ENCODE measurements at regions not wholly inside any gene's neighbourhood (a gene's known extent, or its start where the extent isn't known, plus 50 kb on each side); places are given as distances from the start of the nearest gene placed in this dataset.
A peak's percentile ranks its signal among the peaks of the same experiment; 100 is the strongest.
"Not testable (repeated sequence)": the region's sequence is repeated elsewhere in the genome, so short reads cannot be mapped to it uniquely, and the experiment has no call there.

GRCh38 chr7:127530148-127530547, 55.2 kb downstream of the GCC1 start:
- no peak for DNase-seq
- intact Hi-C loops (cut with DNase I): no loop called here
- no peak for ATAC-seq

- no peak for ATAC-seq
These were observed 57.8 kb downstream of the GCC1 start for GRCh38 chr7:127527561-127527960.

DNA sequence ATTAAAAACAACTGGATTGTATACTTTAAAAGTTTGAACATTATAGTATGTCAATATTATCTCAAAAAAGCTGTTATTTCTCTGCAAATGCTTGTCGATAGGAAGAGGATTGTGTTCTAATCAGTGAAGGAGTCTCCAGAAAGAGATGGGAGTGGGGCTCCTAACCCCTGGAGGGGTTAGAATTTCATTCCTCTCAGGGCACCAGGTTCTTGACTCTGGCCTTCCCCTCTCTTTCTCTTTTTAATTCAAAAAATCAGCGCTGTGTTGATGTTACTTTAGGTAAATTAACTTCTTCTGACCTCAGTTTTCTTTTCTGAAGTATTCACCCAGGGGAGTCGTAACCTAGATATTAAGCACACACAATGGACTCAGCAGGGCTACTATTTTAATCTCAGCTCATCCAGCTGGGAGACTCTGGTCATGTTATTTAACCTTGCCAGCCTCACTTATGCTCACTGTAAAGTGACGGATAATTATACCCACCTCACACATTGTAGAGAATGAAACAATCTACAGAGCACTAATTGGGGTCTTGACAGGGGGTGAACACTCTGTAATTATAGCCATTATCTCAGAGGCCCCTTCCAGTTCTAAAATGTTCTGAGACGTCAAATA, 59.4 kb downstream of the GCC1 start:
- intact Hi-C loops (cut with DNase I): no loop called here
- no peak for DNase-seq
- no peak for ATAC-seq

More at GRCh38 chr7:127527561-127527960, 57.8 kb downstream of the GCC1 start:
- intact Hi-C loops (cut with DNase I): no loop called here
- no peak for DNase-seq

- intact Hi-C loops (cut with DNase I): no loop called here
- no peak for DNase-seq
- no peak for ATAC-seq
These were observed 69.1 kb downstream of the GCC1 start for GRCh38 chr7:127516320-127516719.

- peak; percentile 51 to 77 for ATAC-seq
- DNase-seq: no peak
- intact Hi-C loops (cut with DNase I): no loop called here
These were observed 70.9 kb downstream of the GCC1 start for GRCh38 chr7:127514499-127514898.

- no peak for ATAC-seq
- intact Hi-C loops (cut with DNase I): no loop called here
- no peak for DNase-seq
These were observed 72.1 kb downstream of the GCC1 start for GRCh38 chr7:127513311-127513710.

- intact Hi-C loops (cut with DNase I): no loop called here
- ATAC-seq (no peak), DNase-seq (no peak)
These were observed 72.7 kb downstream of the GCC1 start for GRCh38 chr7:127512663-127513062.

GRCh38 chr7:127504715-127505114, 80.7 kb downstream of the GCC1 start:
- no peak for DNase-seq
- intact Hi-C loops (cut with DNase I): no loop called here

DNA sequence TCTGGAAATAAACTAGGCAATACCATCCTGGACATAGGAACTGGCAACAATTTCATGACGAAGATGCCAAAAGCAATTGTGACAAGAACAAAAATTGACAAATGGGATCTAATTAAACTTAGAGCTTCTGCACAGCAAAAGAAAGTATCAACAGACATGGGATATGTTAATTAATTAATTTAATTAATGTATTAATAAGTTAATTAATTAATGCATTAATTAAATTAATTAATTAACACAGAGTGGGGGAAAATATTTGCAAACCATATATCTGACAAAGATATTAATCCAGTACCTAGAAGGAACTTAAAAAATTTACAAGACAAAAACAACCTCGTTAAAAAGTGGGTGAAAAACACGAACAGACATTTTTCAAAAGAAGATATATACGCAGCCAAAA, 83.6 kb downstream of the GCC1 start:
- intact Hi-C loops (cut with DNase I): no loop called here
- DNase-seq (no peak), ATAC-seq (no peak)

More at GRCh38 chr7:127504715-127505114, 80.7 kb downstream of the GCC1 start:
- no peak for ATAC-seq

- intact Hi-C loops (cut with DNase I): no loop called here
- DNase-seq (no peak), ATAC-seq (no peak)
These were observed 94.9 kb upstream of the ZNF800 start for GRCh38 chr7:127487381-127487780.

DNA sequence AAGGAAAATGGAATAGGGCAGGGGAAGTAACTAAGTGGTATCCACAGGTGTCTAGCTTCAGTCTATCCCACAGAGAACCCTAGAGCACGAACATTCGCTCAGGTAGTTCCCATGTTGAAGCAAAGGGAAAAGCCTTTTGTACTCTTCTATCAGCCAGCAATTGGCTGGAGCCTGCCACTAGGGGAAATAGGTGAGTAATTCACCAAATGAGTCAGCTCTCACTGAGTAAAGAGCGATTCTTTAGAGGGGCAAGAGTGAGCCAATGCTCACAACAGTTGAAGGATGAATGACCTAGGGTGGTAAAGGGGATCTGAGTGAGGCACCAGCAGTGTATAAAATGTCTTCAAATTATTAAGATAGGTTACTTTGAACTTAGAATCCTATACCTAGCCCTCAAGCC, 94.1 kb upstream of the ZNF800 start:
- ATAC-seq (no peak), DNase-seq (no peak)
- intact Hi-C loops (cut with DNase I): no loop called here

DNA sequence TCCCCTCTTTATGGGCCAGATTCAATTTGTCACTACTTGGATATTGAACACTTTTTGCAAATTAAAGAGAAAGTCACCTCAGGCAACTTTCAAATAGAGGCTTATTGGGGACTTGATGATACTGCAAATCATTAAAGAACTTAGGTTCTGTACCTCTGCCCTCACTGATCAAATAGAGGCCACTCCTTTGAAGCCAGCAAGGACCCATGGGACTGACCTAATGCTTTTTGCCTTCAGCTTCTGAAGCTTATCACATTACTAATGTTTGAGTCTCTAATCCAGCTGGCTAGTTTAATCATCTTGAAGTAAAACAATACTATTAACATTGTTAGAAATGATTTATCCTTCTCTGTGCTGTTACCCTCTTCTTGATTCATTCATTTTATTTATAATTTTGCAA, 93.0 kb upstream of the ZNF800 start:
- ATAC-seq (no peak), DNase-seq (no peak)
- intact Hi-C loops (cut with DNase I): no loop called here

DNA sequence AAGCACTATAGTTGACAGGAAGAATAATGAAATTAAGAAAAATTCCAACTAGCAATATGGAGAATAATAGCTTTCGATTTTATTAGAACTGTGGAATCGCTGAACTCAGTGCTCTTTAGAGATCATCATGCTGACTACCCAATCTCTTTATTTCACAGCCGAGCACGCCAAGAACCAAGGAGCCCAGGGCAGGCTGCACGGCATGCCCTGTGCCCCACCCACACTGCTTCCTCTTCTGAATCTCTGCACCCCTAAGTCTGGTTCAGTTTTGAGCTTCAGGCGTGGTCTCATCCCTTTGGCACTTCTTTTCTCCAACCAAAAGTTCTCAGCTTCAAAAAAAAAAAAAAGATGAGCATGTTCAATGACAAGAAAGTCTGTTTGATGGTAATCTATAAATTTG, 92.4 kb upstream of the ZNF800 start:
- no peak for DNase-seq
- intact Hi-C loops (cut with DNase I): no loop called here
- no peak for ATAC-seq

- intact Hi-C loops (cut with DNase I): no loop called here
- ATAC-seq (no peak), DNase-seq (no peak)
These were observed 86.0 kb upstream of the ZNF800 start for GRCh38 chr7:127478461-127478860.

GRCh38 chr7:127478024-127478355, 85.5 kb upstream of the ZNF800 start:
- DNase-seq (no peak), ATAC-seq (no peak)
- intact Hi-C loops (cut with DNase I): no loop called here

GRCh38 chr7:127477295-127478023, 85.0 kb upstream of the ZNF800 start:
- DNase-seq (no peak), ATAC-seq (no peak)
- intact Hi-C loops (cut with DNase I): no loop called here

DNA sequence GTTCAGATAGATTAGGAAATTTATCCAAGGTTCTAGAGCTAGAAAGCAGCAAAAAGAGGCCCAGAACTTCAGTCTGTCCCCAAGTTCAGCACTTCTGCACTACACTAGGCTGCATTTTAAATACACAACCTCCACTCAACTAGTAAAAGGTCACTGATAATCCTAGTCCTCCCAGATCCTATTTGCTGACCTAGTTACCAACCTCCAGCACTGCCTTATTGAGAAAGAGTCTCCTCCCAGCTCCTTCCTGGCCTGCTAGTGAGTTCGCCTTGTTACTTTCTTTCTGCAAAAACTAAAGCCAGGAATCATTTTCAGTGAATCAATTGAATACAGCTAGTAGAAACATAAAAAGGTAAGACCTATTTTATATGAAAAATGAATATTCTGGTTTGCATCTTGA, 84.1 kb upstream of the ZNF800 start:
- no peak for DNase-seq

DNA sequence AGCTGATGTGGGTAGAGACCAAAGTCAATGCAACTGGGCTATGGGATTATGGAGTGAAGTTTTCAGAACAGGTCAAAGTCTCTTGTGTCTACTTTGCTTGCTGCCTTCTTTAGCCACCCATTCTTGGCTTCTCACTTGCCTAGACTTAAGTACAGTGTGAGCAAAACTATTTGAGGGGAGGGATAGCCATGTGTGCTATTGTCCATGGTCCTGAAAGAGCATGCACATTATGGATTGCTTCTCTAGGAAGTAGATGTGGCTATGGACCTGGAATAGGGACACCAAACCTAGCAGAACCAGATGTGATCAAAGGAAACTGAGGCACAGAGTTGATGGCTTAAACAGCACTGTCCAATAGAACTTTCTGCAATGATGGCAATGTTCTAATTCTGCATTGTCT, 81.9 kb upstream of the ZNF800 start:
- DNase-seq (no peak), ATAC-seq (no peak)
- intact Hi-C loops (cut with DNase I): no loop called here

More for the DNA sequence above, 84.1 kb upstream of the ZNF800 start:
- intact Hi-C loops (cut with DNase I): no loop called here
- ATAC-seq: no peak

GRCh38 chr7:127473409-127473808, 80.9 kb upstream of the ZNF800 start:
- intact Hi-C loops (cut with DNase I): no loop called here
- ATAC-seq (no peak), DNase-seq (no peak)

- intact Hi-C loops (cut with DNase I): no loop called here
- ATAC-seq (no peak), DNase-seq (no peak)
These were observed 67.6 kb upstream of the ZNF800 start for GRCh38 chr7:127460077-127460476.

DNA sequence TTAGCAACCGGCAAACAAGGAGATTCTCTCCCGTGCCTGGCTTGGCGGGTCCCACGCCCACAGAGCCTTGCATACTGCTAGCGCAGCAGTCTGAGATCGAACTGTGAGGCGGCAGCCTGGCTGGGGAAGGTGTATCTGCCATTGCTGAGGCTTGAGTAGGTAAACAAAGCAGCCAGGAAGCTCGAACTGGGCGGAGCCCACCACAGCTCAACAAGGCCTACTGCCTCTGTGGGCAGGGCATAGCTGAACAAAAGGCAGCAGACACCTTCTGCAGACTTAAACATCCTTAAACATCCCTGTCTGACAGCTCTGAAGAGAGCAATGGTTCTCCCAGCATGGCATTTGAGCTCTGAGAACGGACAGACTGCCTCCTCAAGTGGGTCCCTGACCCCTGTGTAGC, 58.8 kb upstream of the ZNF800 start:
- DNase-seq; intact Hi-C loops (cut with DNase I); ATAC-seq: not testable (repeated sequence)
